Islet of Langerhans (tissue), 1 donor: ENCODE measurements at regions not wholly inside any gene's neighbourhood (a gene's known extent, or its start where the extent isn't known, plus 50 kb on each side); places are given as distances from the start of the nearest gene placed in this dataset.

ENCODE experiments used
- FAIRE-seq: peaks from one replicate; lab custom pipeline; 2011; peaks lifted over from hg19 to GRCh38; lab: Jason Lieb, UNC

- FAIRE-seq, result no peak
Measured at GRCh38 chr9:38312406-38312805, 80.1 kb upstream of the ALDH1B1 start.

- no peak for FAIRE-seq
Measured at GRCh38 chr9:38311382-38312270, 80.9 kb upstream of the ALDH1B1 start.

- FAIRE-seq, result no peak
Measured at GRCh38 chr9:38309324-38310195, 82.9 kb upstream of the ALDH1B1 start.

- no peak for FAIRE-seq
Measured at GRCh38 chr9:38308136-38308535, 84.4 kb upstream of the ALDH1B1 start.

GRCh38 chr9:38306899-38307298 is 85.6 kb upstream of the ALDH1B1 start:
- no peak for FAIRE-seq

GRCh38 chr9:38305582-38305981 is 86.9 kb upstream of the ALDH1B1 start:
- no peak for FAIRE-seq

GRCh38 chr9:38301376-38302106 is 91.0 kb upstream of the ALDH1B1 start:
- FAIRE-seq, result no peak

- FAIRE-seq, result no peak
Measured at GRCh38 chr9:38299856-38300255, 92.6 kb upstream of the ALDH1B1 start.

- no peak for FAIRE-seq
Measured at GRCh38 chr9:38298904-38299303, 93.6 kb upstream of the ALDH1B1 start.

- no peak for FAIRE-seq
Measured at GRCh38 chr9:38298503-38298902, 94.0 kb upstream of the ALDH1B1 start.

- FAIRE-seq, result no peak
Measured at GRCh38 chr9:38296807-38297206, 95.7 kb upstream of the ALDH1B1 start.

- FAIRE-seq, result no peak
Measured at GRCh38 chr9:38295764-38296163, 96.7 kb upstream of the ALDH1B1 start.

- no peak for FAIRE-seq
Measured at GRCh38 chr9:38294220-38294960, 98.1 kb upstream of the ALDH1B1 start.

GRCh38 chr9:38293022-38293421 is 99.5 kb upstream of the ALDH1B1 start:
- FAIRE-seq, result no peak

GRCh38 chr9:38292480-38292879 is 100.0 kb upstream of the ALDH1B1 start:
- no peak for FAIRE-seq

GRCh38 chr9:38289866-38290245 is 102.6 kb upstream of the ALDH1B1 start:
- FAIRE-seq, result no peak

GRCh38 chr9:38289236-38289865 is 103.2 kb upstream of the ALDH1B1 start:
- FAIRE-seq, result no peak

- no peak for FAIRE-seq
Measured at GRCh38 chr9:38288502-38288901, 104.0 kb upstream of the ALDH1B1 start.

- FAIRE-seq, result no peak
Measured at GRCh38 chr9:38287420-38287985, 105.0 kb upstream of the ALDH1B1 start.

GRCh38 chr9:38286766-38287165 is 105.7 kb upstream of the ALDH1B1 start:
- FAIRE-seq, result no peak

GRCh38 chr9:38286357-38286756 is 106.1 kb upstream of the ALDH1B1 start:
- FAIRE-seq, result no peak
